GM18498 (cell line): ENCODE measurements at regions not wholly inside any gene's neighbourhood (a gene's known extent, or its start where the extent isn't known, plus 50 kb on each side); places are given as distances from the start of the nearest gene placed in this dataset.

ENCODE experiments used
- ATAC-seq: cut with Tn5 transposase; IDR thresholded peaks from one replicate; pipeline ENCODE4 v1.9.1; 2021; ENCODE audit warnings: mild to moderate bottlenecking, moderate library complexity; ENCODE audit not compliant: unreplicated experiment

DNA sequence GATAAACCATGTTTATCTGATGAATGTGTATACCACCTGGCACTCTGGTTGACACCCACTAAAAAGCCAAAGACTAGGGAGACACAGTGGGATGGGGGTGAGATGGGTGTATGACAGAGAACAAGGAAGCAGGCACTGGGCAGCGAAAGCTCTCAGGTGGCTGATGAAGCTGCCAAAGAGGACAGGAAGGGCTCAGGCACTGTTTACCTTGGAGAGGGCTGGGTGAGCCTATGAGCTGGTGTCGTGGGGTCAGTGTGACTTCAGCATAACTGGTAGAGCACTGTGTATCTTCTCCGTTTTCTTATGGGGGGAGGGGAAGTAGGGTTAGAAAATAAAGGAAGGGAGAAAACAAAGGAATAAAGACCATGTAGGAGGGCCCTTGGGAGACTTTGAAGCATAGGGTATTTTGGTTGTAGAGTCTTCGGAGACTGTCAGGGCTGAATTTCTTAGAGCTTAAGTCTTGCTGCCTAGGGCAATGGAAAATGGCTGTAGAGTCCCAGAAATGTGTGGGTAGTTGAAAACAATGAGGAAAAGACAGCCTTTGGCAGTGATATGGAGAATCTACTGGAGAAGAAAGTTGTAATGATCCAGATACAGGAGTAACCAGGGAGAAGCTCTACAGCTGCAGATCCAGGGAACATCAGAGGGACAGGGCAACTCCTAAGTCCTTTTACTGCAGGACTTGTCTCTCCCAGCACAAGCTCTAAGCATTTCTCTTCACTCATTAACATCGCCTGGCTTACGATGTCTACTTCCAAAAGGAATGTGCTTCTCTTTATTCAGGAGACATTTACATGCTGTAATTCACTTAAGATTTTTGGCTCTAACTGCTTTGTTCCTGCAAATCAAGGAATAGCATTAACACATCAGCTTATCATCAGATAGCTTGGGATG is 120.0 kb downstream of the AQP4 start:
- no peak for ATAC-seq

DNA sequence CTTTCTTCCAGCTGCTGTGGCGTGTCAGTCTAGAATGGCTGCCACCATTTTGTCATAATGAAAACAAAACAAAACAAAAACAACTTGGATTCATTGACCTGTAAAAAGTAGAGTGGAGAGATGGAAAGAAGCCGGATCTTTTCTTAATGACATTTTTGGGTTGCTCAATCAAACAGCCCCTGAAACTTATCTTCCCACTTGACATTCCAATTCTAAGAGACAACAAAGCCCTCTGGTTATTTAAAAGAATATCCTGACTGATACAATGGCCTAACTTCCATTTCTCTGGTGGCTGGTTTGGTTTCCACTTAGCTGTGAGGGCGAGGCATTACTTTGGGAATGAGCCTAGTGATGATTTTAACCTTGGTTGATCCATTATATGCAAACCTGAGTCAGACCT is 123.7 kb downstream of the AQP4 start:
- no peak for ATAC-seq

DNA sequence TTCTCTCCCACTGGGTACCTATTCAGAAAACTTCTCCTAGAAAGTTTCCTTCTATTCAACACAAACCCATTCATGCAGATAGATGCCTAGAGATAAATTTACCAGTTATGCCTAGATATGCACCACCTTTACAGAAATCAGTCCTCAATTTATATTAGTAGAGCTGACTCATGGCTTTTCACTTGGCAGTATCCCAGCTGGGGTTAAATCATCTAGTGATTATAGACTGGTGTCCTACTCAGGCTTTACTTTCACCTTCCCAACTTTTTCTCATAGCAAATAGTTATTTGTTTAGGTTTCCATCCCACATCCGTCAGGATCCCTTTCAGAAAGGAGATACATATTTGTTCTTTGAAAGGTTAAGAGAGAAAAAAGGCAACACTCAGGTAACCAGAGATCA is 124.5 kb downstream of the AQP4 start:
- no peak for ATAC-seq

DNA sequence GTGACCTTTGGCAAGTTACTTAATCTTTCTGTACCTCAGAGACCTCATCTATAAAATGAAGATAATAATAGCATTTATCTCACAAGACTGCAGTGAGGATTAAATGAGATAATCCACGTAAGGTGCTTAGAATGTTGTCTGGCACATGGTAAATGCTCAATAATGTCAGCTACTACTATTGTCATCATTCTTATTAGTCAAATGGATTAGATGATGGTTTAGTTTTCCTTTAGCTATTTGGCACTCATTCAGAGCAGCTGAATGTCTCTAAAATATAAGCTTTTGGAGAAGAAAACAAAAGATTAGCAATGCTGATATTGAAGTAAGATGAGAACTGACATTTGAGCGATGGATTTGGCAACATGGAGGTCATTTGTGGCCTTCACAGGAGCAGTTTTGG is 125.1 kb downstream of the AQP4 start:
- no peak for ATAC-seq

DNA sequence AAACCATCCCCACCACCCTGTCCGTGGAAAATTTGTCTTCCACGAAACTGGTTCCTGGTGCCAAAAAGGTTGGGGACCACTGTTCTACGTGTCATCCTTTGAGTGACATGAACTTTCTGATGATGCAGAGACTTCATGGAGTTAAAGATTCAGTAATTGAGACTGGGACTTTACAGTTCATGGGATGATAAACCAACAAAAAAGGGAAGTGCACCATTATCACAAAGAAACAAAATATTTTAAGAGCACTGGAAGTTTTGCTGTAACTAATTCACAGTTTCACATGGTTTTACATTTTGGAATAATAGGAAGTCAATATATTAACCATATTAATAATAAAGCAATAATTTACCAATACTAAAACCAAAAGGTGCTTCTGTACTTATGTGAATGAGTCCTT is 126.8 kb downstream of the AQP4 start:
- no peak for ATAC-seq

DNA sequence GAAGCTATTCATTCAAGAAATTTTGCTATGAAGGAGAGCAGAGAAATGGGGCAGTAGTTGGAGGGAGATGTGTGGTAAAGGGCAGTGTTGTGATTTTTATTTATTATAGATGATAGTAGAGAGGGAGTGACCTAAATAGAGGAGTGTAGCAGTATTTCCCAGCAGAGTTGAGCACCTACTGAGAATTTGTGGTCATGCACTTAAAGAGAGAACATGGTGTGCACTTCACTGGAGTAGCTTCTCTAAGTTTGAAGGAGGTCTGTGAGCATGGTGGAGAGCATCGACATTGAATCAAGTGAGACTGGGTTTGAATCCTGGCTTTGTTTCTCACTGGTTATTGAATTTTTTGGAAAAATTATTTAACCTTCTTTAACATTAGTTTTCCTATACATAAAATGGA is 129.2 kb downstream of the AQP4 start:
- ATAC-seq = no peak

DNA sequence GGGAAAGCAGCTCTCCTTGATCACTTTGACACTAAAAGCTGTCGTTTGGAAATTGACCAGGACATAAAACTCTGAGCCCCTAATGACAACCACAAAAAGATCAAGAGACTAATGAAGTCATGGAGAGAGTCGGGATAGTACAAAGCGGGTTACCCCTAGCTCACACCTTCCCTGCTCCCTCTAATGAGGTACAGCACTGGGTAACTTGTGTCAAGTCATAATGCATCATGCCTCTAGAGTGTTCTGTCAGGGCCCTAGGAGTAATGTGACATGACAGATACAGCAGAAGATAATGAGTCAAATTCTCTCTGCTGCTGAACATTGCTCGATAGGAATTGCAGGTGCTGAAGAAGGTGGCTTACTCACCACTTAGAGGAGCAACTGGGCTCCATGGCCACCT is 130.7 kb downstream of the AQP4 start:
- ATAC-seq = no peak

DNA sequence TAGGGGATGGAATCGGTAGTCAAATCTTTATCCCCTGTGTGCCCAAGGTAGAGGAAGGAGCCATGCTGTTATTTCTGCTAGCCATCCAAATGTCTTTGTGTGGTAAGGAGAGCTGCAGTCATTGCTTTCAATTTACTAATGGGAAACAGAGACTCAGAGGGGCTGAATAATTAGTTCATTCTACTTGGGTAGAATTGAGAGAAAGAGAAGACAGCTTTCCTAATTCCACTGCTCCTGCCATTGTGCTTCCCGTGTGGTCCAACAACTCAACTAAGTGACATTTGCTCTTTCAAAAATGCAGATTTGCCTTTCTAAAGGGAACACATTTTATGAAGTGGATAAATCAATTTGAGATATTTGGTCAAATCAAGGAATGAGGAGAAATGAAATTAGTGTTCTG is 136.1 kb downstream of the AQP4 start:
- ATAC-seq = no peak

DNA sequence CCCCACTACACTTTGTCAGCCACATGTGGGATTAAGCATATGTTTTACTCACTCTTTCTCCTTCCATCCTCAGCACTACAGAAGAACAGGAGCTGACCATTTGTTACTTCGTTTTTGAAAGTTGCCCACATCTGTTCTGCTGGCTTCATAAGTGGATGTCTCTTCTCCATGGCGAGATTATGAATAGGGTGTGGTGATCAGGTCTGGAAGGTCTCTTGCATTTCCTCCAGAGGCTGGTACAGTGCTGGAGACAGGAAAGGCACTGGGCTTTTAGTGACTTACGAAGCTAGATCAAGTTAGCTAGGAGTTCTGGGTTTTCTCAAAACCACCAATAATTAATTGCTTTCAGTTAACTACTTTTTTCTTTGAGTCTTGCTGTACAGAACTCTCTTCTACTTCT is 136.5 kb downstream of the AQP4 start:
- ATAC-seq = no peak

DNA sequence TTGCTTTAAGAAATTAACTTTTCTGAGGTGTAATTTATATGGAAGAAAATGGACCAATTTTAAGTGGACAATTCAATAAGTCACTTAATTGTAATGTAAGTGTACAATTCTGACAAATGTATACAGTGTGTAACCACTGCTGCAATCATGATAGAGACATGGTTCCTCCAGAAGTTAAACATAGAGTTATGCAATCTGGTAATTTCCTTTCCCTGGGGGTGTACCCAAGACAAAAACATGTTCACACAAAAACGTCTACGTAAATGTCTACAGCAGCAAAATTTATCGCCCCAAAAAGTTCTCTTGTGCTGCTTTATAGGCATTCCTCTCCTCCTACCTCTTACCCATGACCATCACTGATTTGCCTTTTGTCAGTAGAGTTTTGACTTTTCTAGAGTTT is 141.5 kb downstream of the AQP4 start:
- ATAC-seq = no peak

DNA sequence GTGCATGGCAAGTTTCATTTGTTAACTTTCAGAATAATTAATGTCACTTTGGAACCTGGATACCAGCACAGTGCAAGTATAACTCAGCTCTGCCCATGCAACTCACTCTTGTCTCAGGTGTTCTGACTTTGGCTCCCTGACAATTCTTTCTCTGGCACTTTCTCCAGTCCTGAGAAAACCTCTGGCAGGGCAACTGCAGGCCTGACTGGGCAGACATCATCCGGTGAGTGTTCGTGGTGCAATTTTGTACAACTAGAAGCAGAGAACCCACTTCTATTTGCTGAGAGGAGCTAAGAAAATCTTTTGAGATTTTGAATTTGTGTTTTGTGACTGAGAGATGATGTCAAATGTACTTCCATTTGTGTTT is 143.0 kb downstream of the AQP4 start:
- ATAC-seq = no peak

DNA sequence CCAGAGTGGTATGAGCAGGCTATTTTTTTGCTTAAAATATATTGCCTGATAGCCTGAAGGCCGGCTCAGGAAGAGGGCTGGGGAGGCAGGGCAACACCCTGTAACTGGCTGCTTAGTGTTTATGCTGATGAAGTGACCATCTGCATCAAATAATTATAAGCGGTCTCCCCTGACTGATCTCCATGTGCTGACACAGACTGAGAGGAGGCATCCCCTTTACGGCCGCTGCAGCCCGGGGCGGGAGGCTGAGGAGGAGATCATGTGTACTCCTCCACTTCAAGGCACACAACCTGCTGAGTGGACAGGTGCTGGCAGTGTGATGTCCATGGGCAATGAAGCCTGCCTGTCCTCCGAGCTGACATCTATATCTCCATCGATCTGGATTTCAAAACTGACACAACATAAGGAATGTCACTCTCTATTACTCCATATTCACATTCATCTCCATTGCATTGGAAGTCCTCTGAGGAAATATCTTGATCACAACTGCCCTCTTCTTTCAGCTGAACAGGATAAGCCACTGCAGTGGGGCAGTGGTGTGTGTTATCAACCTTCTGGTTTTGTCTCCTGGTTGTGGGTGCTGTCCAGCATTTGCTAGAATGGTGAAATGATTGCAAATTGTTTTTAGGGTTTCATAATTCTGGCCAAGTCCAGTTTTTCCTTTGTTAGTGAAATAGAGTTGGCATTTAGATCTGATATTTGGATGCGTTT is 143.5 kb downstream of the AQP4 start:
- ATAC-seq = no peak

DNA sequence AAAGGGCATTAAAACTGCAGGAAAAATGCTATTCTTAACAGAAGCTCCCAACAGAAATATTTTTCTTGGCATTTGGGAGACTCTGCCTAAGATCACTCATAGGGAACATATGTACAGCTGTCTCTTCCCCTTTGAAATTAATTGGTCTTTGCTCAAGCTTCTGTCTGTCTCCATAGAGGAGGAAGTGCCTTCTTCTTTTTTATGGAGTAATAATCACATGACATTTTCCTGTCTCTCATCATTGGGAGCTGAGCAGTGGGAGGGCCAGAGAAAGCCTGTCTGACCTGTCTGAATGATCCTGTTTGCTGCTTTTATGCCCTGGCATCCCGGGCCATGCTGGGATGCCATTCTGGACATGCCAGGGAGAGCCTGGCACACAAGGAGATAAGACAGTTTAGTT is 145.6 kb downstream of the AQP4 start:
- ATAC-seq = no peak

DNA sequence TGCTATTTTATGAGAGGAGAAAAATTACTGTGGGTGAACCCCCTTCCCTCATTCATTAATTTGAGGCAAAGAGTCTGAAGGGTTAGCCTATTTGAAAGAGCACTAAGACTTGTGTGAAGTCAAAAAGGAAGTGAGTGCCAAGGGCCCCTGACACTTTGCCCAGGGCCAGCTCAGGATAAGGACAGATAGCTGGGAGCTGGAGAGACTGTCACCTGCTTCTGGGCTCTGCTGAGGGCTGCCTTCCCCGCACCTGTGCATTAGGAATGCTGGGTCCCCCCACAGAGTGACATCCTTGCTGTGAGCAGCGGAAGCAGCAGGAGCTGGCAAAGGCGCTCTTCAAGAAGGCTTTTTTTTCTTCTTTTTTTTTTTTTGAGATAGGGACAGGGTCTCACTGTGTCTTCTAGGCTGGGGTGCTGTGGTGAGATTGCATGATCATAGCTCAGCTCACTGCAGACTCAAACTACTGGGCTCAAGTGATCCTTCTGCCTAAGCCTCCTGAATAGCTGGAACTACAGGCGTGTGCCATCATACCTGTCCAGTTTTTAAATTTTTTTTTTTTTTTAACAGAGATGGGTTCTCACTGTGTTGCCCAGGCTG is 148.3 kb downstream of the AQP4 start:
- ATAC-seq = no peak

DNA sequence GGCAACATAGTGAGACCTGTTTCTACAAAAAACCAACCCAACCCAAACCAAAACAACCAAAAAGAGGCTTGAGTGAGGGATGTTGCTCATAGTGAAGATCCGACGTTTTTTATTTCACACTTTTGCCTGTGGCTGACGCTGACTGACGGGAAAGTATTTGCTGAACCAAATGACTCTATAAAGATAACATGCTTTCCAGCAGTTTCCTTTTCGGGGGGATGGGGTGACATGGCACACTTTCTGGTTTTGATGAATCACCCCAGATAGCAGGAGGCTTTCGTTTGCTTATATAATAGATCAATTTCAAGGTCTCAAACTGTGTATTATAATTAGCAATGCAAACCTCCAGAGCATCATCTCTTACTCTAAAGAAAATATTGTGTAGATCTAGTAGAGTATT is 150.8 kb downstream of the AQP4 start:
- no peak for ATAC-seq

DNA sequence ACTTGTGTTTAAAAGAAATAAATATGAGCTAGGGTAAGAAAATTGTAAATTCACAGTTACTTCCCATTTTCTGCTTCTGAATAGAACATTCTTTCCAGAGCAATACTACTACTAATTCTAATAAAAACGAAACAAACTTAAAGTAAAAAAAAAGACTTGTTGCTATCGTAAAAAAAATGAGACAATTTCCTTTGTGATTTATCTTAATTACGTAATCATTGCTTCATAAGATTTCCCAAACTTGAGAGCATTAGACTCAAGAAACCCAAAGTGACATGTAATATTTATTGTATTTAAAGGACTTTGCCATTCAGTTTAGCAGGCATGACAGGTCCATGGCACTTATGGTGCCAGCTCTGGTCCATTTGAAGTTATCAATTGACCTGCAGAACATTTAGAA is 153.8 kb downstream of the AQP4 start:
- ATAC-seq = no peak

DNA sequence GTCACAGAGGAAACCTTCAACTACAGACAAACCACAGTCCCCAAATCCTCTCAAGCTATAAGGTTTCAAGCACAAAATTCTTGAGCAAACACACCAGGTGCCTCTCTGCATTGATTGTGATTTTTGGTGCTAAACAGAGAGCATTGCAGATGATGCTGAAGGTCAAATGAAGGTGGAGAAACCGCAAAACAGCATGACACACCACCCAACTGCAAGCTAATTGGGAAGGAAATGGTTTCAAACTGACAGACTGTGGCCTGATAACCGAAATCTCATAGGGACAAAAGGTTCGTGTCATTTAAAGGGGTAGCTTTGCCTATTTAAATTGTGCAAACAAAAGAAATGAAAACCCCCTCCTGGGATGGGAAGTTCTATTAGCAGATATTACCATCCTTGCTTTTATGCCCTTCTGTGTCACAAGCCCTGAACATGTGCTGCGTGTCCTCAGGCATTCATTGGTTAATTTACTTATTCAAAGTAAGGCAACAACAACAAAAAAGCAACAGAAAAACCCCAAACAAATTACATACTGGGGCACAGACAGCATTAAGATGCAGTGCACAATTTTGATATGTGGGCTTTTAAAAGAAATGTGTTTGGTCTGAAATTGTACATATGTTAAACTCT is 154.9 kb downstream of the AQP4 start:
- peak; percentile 78 for ATAC-seq

DNA sequence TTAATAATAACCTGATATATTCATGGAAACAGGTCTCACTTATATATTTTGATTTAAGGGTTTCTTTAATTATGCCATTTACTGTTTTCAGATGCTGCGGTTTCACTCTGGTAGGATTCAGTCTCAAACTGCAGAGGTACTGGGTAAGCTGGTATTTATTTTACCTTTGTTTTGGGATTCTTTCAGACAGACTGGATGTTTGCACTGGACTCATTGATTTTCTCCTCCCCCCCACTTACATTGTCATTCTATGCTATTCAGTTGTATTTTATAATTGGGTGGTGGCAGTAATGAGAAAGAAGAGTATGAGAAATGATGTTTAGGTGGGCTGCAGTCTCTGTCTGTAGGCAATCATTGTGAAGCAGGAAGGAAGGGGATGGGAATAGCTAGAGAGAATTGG is 155.6 kb downstream of the AQP4 start:
- ATAC-seq = no peak

DNA sequence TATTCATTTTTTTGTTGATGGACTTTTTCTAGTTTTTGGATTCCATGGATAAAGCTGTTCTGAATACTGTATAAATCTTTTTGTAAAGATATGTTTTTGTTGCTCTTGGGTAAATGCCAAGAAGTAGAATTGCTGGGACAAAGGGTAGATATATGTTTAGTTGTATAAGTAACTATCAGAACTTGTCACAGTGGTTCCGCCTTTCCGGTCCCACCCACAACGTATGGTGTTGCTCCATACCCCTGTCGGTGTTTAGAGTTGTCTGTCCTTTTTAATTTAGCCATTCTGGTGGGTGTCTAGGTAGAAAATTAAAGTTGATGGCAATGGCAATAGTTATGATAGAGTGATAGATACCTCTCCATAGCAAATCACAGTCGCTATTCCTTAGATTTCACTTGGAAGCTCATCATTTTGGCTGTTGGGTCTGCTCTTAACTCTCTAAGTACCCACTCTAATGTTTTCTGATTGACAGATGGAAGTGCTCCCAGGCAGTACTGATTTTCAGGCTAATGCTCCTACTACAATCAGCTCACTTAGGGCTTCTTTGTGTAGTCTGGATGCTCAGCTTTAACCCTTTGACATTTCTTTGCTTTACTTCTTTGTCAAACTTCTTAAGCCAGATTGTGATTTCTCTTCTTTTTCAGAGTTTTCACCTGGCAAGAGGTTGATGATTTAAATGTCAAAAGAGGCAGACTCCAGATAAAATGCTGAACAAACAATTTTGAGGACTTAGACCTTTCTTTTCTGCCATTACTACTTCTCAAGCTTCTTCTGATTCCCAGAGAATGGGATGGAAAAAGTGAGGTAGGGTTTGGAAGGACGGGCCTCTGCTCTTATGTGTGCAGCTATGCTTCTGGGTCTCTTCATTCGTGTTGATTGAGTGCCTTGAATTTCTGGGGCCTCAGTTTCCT is 156.4 kb downstream of the AQP4 start:
- ATAC-seq = no peak

DNA sequence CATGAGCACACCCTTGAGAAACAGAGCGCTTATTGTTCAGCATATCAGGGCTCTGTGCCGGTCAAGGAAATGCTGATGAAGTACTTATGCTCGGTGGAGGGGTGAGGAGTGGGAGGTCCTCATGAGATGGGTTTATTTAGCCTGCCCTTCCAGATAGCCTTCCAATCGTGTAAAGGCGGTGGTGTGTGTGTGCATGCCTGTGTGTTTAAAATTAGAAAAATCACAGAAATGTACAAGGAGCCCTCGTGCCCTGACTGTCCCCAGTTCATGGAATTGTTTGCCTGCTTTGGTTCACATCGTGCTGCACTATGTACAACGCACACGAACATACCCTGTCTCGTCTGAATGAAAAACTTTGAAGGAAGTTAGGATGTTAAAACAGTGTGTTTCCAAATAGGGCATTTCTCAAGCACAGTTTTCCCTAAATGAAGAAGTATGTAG is 158.6 kb downstream of the AQP4 start:
- ATAC-seq = no peak

DNA sequence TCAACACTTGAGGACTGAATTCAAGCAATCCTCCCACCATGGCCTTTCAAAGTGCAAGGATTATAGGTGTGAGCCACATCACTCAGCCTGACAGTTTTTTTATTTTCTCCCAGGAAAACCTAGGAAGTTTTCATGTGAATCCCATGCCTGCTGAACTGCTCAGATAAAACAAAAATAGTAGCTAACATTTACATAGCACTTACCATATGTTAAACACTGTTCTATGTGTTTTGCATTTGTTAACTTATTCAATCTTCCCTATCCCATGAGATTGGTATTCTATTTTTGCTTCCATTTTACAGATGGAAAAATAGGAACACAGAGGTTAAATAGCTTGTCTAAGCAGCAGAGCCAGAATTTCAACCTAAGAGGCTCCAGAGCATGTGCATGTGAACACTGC is 157.4 kb upstream of the KCTD1 start:
- ATAC-seq = no peak
